Fibroblast of the conjunctiva (primary cell): ENCODE measurements at regions not wholly inside any gene's neighbourhood (a gene's known extent, or its start where the extent isn't known, plus 50 kb on each side); places are given as distances from the start of the nearest gene placed in this dataset.
"Not testable (repeated sequence)": the region's sequence is repeated elsewhere in the genome, so short reads cannot be mapped to it uniquely, and the experiment has no call there.

Experiments used
- DNase-seq: peaks from one replicate; pipeline ENCODE4 v3.0.0-alpha.2; 2010; ENCODE audit warnings: low read depth

DNA sequence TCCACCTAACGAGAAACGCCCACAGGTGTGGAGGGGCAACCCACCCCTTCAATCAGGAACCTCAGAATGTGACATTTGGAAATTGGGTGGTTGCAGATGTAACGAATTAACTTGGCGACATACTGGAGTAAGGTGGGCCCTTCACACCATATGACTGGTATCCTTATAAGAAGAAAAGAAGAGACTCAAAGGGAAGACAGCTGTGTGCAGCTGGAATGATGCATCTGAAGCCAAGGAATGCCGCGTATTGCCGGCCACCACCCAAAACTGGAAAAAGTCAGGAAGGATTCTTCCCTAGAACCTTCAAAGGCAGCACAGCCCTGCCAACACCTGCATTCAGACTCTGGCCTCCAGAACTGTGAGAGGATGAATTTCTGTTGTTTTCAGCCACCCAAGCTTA lies 270.0 kb upstream of the FRG2C start:
- not testable (repeated sequence) for DNase-seq

DNA sequence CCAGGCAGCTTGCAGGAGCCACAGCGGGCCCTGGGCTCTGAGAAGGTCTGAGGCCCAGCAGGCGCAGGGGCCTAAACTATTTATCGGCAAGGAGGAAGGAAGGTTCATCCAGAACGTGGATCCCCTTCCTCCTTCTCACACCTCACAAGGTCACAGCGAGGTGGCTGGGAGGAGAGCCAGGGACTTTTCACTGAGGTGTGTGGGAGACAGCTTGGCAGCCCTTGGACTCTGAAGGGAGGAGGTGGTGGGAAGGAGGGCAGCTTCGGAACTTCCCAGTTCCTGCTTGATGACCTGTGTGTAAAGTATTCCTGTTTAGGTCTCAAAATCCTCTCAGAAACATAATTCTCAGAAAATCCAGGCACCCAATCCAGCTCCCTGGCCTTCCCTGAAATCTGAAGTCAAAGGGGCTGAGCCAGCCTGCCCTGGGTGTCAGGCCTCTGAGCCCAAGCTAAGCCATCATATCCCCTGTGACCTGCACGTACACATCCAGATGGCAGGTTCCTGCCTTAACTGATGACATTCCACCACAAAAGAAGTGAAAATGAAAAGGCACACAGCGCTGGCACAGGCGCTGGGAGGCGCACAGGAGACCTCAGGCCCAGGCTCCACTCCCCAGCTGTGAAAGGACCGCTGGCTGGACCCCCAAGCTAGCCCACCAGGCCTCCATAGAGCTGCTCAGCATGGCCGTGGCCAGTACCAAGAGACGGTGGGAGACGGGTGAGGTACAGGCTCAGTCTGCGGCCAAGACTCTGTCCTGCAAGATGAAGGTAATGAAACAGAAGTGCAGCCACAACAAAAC lies 269.4 kb upstream of the FRG2C start:
- DNase-seq: not testable (repeated sequence)

DNA sequence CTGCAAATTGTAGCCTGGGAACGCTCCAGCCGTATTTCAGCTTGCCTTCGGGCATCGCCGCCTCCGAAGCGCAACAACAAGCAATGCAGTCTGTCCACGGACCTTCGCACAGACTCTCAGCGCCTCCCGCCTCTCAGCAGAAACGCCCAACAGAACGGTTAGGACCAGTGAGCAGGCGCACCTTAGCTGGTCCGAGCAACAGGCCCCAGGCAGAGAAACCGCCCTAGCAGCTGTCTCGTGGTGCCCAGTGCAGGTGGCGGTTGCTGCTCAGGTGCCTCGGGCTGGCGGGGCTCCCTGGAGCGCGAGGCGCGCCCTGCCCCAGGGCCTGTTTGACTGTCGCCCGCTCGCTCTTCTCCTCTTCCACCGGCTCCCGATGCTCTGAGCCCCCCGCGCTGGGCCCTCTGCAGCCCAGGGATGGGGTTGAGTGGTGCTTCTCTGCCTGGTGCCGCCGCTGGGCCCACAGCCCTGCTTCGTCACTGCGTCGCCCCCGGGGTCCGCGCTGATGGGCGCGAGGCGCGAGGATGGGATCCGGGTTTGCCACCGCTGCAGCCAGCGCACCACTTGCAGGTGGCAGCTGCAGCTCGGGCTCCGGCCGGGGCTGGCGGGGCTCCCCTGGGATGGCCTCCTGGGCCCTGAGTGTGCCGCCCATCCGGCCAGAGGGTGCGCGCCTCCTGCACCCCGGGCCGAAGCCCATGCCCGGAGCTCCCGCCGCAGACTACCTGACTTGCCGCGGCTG lies 268.4 kb upstream of the FRG2C start:
- DNase-seq: no peak

DNA sequence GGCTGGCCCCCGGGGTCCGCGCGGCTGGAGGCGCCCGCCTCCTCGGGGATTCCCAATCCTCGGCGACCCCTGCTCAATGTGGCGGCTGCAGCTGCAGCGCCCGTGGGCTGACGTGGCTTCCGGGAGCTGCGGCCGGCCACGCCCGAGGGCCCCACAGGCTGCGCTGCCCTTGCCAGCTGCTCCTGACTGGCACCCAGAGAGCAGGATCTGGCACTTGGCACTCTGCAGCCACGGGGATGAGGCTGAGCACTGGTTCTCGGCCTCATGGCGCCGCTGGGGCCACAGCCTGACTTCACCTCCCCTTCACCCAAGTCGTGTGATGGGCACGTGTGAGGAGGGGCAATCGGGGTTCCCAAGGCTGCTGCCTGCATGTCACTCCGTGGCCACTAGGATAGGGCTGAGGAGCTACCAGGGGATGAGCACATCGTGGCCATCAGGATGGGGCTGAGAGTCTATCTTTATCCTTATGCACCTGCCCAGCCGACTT lies 267.8 kb upstream of the FRG2C start:
- DNase-seq: no peak

DNA sequence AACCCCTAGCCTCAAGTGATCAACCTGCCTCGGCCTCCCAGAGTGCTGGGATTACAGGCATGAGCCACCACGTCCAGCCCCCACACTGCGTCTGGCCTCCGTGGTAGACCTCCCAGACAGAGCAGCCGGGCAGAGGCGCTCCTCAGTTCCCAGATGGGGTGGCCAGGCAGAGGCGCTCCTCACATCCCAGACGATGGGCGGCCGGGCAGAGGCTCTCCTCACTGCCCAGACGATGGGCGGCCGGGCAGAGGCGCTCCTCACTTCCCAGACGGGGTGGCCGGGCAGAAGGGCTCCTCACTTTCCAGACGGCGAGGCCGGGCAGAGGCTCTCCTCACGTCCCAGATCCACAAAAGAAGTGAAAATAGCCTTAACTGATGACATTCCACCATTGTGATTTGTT lies 266.6 kb upstream of the FRG2C start:
- not testable (repeated sequence) for DNase-seq

DNA sequence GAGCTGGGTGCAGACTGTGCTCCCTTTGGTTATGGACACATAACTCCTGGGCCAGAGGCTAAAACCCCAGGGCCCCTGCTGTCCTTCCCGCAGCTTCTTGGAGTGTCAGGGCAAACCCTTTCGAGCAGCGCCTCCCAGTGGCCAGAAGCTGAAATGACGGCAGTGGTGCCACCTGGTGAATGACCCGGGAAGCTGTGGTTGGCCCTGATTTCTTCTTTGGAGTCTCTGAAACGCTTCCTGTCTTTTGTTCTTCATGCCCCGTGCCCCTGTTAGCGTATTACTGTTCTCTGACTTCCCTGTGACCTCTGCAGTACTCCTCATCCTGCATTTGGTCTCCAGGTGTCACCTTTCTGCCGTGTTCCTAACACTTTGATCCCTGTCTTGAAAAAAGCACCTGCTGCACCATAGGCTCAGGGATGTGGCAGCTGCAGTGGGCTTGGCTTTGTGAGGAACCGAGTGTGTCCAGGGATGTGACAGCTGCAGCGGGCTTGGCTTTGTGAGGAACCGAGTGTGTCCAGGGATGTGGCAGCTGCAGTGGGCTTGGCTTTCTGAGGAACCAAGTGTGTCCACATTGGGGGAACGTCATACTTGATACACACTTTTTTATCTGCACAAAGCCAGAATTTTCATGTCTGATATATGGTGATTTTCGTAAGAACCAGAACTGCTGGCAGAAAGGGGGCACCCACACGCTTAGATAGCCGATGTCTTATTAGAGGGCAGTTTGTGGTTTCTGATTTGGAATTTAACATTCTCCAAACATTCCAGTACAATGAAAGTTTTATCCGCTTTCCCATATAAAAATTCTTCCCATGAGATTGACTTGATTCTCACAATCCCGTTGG lies 241.8 kb upstream of the FRG2C start:
- DNase-seq: not testable (repeated sequence)

DNA sequence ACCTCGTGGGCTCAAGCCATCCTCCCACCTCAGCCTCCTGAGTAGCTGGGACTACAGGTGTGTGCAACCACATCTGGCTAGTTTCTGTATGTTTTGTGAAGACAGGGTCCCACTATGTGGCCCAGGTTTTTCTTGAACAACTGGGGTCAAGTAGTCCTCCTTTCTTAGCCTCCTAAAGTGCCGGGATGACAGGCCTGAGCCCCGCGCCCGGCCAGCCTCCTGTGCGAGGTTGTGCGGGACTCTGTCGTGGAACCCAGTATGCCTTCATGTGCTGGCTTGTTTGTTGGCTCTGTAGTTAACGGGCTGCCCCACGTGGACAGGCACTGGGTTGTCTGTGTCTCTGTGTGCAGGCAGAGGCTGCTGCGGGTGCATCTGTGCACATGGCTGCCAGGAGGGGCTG lies 238.7 kb upstream of the FRG2C start:
- DNase-seq: not testable (repeated sequence)

DNA sequence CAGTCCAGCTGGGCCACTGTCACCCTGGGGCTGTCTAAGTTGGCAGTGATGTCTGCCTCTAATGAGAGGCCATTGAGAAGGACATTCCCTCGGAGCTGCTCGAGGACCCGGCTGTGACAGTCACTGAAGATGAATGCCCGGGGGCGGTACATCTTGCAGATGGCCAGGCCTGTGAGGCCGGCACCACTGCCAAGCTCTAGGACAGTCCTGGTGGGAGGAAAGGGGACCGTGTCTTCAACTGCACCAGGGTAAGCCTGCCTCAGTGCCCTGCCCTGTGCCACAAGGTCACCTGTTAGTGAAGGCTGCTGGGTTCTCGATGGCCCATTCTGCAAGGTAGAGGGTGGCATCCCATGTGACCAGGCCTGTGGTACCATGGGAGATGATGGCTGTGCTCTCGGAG lies 236.6 kb upstream of the FRG2C start:
- DNase-seq: not testable (repeated sequence)

DNA sequence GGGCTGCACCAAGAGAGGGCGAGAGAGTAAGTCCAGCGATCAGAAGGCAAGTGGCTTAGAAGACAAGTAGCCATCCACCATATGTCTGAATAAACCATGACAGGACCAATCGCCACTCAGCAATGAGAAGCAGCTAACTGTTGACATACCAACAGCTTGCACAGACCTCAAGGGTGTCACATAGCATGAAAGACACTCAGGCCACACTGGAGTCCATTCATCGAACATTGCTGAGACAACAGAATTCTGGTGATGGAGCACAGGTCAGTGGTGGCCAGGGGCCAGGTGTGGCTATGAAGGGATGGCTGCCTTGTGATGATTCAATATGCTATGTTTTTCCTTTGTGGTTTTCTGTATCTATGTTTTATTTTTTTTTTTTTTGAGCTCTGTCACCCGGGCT lies 236.2 kb upstream of the FRG2C start:
- not testable (repeated sequence) for DNase-seq

DNA sequence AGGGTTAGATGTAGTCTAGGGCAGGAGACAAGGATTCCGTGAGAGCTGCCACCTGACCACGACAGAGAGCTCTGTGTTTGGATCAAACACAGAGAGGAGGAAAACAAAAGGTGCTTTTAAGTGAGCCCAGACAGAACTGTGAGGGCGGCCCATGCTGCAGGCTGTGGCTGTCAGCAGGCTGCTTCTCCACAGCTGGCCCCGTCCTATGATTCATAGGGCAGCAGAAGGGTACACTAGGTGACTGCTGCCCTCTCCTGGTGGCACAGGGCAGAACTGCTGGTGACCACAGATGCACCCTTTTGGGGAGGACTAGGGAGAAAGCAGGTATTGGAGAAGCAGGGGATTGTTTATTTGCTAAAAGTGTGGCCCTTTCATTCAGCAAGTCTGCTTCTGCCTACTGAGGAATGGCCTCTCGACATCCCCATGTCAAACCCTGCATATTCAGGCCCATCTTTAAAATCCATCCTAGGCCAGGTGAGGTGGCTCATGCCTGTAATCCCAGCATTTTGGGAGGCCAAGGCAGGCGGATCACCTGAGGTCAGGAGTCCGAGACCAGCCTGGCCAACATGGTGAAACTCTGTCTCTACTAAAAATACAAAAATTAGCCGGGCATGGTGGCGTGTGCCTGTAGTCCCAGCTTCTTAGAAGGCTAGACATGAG lies 234.4 kb upstream of the FRG2C start:
- peak; percentile 52 for DNase-seq

DNA sequence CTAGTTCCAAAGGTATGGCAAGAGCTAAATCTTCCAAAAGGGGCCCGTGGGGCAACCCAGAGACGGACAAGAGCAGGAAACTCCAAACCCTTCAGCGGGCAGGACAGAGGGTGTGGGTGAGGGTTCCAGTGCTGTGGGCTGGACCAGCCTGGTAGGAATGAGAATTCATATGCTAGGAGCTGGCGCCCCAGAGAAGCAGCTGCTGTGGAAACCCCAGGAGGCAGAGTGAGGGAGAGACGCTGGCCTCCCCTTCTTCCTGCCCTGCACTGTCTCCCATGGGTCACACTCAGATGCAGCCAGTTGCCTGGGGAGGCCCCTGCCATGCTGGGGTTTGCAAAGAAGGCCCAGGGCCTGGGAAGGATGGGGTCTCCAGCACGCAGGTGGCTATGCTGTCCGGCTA lies 233.7 kb upstream of the FRG2C start:
- not testable (repeated sequence) for DNase-seq

DNA sequence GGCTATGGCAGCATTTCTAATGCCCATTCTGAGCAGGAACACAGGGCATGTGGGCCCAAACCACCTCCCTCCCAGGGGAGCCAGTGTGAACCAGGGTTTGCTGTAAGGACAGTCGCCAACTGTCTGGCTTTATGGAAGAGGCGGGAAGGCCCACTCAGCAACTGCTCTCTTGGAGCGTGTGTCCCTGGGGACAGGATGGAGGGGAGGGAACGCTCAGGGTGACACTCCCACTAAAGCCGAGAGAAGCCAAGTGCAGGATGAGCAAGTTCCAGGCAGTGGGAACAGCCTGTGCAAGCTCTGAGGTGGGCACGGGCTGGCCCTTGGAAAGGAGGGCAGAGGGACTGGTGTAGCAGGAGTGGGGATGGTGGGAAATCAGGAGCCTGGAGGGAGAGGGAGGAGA lies 233.0 kb upstream of the FRG2C start:
- not testable (repeated sequence) for DNase-seq

DNA sequence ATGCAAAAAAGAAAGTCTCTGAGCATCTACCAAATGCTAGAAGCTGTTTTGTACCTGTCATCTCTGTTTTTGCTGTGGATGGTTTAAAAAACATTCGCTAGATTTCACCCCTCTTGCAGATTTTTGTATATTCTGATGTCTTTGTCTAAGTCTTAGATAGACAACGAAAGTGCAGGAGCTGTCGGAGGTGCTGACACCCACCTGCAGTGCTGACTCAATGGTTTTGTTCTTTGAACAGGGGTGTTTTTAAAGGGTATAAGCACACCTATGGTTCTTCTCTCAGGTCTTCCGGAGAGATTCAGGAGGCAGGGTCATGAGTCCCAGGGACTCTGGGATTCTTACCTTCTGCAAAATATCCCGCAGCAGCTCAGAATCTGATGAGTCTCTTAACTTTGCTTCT lies 231.7 kb upstream of the FRG2C start:
- DNase-seq: not testable (repeated sequence)

DNA sequence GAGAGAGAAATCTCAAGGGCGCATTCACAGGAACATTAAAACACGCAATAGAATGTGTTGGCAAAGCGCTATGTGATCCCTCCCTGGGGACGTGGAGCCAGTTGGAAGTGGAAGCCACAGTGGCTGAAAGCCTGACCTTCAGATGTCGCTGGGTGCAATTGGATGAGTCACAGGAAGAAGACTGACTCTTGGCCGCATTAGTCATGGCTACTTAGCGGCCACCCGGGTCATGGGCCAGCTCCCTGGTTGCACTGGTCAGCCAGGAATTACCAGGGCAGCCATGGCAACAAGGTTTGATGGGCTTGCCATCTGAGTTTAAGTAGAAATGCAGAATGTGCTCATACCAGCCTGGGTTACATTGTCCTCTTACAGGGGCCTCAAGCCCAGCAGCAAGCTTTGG lies 231.2 kb upstream of the FRG2C start:
- DNase-seq: peak; percentile 87

DNA sequence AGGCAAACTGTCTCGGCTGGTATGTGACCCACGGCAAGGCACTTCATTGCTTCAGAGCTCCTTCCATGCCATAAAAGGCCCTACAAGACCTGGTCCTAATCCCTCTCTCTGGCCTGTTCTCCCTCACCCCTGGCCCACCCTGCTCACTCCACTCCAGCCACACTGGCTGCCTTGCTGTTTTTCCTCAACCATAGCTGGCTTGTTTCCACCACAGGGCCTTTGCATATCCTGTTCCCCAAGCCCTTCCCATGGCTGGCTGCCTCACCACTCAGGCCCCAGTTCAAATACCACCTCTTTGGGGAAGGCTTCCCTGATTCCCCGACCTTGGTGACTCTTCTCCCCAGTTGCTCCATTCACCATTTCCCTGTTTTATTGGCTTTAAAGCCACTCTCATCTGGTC lies 230.8 kb upstream of the FRG2C start:
- not testable (repeated sequence) for DNase-seq

DNA sequence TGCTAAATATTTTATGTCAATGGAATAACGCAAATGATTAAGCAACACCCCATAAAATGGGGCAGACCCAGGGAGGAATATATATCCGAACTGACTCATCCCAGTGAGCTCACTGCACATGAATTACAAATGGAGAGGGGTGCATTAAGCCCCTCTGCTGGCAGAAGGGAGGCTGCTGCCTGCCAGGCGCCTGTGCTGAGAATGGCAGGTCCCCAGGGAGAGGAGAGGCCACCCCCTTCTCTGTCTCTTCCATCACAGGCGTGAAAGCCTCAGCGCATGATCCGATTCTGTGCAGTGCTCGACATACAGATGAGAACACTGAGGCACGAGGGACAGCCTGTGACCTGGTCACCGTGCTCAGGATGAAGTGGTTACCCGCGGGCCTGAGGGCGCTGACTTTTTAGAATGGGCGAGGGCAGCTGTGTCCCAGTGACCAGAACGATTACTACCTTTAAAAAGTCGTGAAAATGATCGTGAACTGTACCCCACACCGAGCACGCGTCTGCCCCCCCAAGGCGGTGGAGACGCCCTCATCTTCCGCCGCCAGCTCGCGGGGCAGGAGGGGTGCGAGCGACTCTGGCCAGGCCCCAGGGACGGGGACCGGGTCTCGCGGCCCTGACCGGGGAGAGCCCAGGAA lies 229.7 kb upstream of the FRG2C start:
- peak; percentile 60 for DNase-seq

DNA sequence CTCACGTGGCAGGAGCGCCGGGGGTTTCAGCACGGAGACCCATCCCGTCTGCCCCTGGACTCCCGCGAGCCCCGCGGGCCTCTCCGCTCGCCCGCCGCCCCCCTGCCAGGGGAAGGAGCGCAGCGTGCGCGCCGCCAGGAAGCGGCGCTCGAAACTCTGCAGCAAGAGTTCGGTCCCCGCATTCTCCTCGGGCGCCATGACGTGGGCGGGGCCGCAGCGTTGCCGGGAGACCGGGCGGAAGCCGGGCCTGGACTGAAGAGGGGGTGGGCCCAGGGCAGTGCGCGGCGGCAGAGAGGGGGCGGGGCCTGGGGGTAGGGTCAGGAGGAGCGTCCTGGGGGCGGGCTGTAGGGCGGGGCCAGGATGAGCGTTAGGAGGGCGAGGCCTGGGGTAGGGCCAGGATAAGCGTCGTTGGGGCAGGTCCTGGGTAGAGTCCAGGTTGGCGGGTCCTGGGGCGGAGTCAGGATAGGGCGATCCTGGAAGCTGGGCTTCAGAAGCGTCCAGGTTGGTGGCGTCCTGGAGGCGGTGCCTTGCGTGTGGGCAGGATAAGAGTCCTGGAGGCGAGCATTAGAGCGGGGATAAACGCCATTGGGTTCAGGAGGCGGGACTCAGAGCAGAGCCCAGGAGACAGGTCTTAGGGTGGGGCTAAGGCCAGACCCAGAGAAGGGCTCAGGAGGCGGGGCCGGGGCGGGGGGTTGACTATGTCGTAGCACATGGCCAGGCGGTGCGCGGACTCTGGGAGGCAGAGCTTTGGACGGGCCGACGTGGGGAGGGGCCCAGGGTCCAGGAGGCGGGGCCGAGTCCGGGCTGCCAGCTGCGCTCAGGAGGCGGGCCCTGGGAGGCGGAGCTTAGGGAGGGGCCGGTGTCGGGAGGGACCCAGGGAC lies 229.0 kb upstream of the FRG2C start:
- peak; percentile 98 for DNase-seq

DNA sequence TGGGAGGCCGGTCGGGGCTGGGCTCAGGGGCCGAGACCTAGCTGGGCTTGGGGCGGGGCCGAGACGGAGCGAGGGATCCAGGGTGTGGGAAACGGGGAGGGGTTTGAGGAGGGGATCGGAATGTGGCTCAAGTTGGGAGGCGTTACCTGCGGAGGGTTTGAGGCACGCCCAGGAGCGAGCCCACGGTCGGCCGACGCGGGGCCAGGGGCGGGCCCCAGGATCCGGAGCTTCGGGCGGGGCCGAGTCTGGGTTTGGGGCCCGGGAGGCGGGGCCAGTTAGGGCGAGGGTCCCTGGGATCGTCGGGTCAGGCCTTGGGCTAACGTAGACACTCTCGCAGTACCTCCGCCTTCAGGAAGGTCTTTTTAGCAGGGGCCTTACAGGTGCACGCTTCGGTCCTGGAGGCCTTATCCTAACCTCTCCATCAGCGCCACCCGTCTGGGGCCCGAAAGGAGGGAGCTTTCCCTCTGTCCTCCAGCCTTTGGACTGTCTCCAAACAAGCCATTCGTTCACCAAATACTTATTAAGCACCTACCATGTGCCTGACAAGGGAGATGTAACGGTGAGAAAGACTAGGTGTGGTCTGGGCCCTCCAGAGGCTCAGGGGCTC lies 228.2 kb upstream of the FRG2C start:
- not testable (repeated sequence) for DNase-seq

DNA sequence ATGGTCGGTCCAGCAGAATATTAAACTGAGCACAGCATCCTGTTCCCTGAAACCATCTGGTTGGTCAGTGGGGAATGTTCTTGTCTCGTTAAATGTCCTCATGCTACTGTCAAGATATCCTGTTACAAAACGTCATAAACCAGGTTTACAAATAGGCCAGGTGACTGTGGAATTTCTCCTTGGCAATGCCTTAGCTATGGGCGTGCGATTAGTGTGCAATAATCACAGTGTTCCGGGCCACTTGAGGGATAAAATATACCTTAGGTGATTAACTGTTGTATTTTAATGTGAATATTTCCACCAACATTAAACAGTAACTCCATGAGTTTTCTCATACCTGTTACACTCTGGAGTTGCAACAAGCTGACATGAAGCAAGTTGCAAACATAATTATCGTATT lies 223.1 kb upstream of the FRG2C start:
- DNase-seq: not testable (repeated sequence)

DNA sequence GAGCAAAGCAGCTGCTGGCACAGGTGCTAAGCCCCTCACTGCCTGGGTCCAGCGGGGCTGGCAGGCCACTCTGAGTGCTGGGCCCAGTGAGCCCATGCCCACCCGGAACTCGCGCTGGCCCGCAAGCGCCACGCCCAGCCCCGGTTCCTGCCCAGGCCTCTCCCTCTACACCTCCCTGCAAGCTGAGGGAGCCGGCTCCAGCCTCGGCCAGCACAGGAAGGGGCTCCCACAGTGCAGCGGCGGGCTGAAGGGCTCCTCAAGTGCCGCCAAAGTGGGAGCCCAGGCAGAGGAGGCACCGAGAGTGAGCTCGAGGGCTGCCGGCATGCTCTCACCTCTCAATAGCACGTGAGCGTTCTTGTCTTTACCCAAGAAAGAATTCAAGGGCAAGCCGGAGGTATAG lies 219.5 kb upstream of the FRG2C start:
- DNase-seq: not testable (repeated sequence)
